Spleen (tissue), 11 donors: ENCODE measurements at regions not wholly inside any gene's neighbourhood (a gene's known extent, or its start where the extent isn't known, plus 50 kb on each side); places are given as distances from the start of the nearest gene placed in this dataset.

Experiments
- DNase-seq: peaks from one replicate; pipeline ENCODE4 v3.0.0-alpha.2; 2020
- H3K27ac ChIP-seq, 8 donors: fragments of 200-600 bp; sonication (generic) in 7 of 8; 1 replicate in 4 of 8; 2 replicates in 4 of 8; pipeline versions ENCODE4 v1.5.0 to v1.8.0; 2016 to 2021; ENCODE audit warnings: inconsistent platforms in 4 of 8, mild to moderate bottlenecking in 4 of 8, moderate library complexity in 1 of 8
- H3K27me3 ChIP-seq, 7 donors: fragments of 200-600 bp; sonication (generic) in 6 of 7; replicated peaks in 1 of 7; 1 replicate in 4 of 7; 2 replicates in 3 of 7; pipeline versions ENCODE4 v1.5.0 to v1.8.0; 2016 to 2021; ENCODE audit warnings: inconsistent platforms in 3 of 7, mild to moderate bottlenecking in 1 of 7
- H3K36me3 ChIP-seq, 6 donors: fragments of 200-600 bp; sonication (generic) in 5 of 6; 1 replicate in 4 of 6; 2 replicates in 2 of 6; pipeline versions ENCODE4 v1.5.0 to v1.8.0; 2016 to 2021; ENCODE audit warnings: inconsistent platforms in 2 of 6
- H3K4me1 ChIP-seq, 6 donors: fragments of 200-600 bp; sonication (generic) in 5 of 6; 1 replicate in 3 of 6; 2 replicates in 3 of 6; pipeline versions ENCODE4 v1.5.0 to v1.8.0; 2016 to 2021; ENCODE audit warnings: inconsistent platforms in 3 of 6
- H3K4me3 ChIP-seq, 8 donors: fragments of 200-600 bp; sonication (generic) in 7 of 8; 1 replicate in 4 of 8; 2 replicates in 4 of 8; pipeline versions ENCODE4 v1.5.0 to v1.8.0; 2016 to 2021; ENCODE audit warnings: inconsistent platforms in 4 of 8, mild to moderate bottlenecking in 4 of 8, moderate library complexity in 2 of 8
- H3K9me3 ChIP-seq, 8 donors: fragments of 200-600 bp; sonication (generic) in 7 of 8; 1 replicate in 4 of 8; 2 replicates in 4 of 8; pipeline versions ENCODE4 v1.5.0 to v1.8.0; 2016 to 2021; ENCODE audit warnings: inconsistent platforms in 4 of 8
- POLR2A ChIP-seq, 3 donors: fragments of 450-650 bp; IDR thresholded peaks; one replicate each; pipeline ENCODE4 v1.5.1; 2017; ENCODE audit warnings: antibody characterized with exemption in 3 of 3, mild to moderate bottlenecking in 1 of 3
- POLR2AphosphoS5 ChIP-seq, 3 donors: sonication (generic); formaldehyde crosslinking; IDR thresholded peaks; one replicate each; pipeline ENCODE4 v1.5.1; 2017; ENCODE audit warnings: antibody characterized with exemption in 3 of 3
- WGBS, 5 donors: extraction: QIAGEN DNeasy Blood & Tissue Kit in 3 of 5; methylation state at CpG; one replicate each; pipeline versions ENCODE4 v1.1.5 to v1.1.7; 2013 to 2018; 5-methylcytosine and 5-hydroxymethylcytosine counted together
- intact Hi-C: fragments of 100-400 bp; cut with DNase I; formaldehyde crosslinking; loops from one replicate; pipeline ENCODE4 v1.15.0; 2023; ENCODE audit warnings: low total_unique reads
- TF ChIP-seq, protein P1 (sequence below), 11 experiments: fragments of 200-600 bp in 7 of 11; fragments of 450-650 bp in 4 of 11; sonication (generic) in 4 of 11; IDR thresholded peaks in 8 of 11; conservative IDR thresholded peaks in 3 of 11; 1 replicate in 7 of 11; 2 replicates in 4 of 11; pipeline versions ENCODE4 v1.4.0 to v1.8.0; 2016 to 2021; ENCODE audit warnings: antibody characterized with exemption in 11 of 11, inconsistent platforms in 4 of 11, mild to moderate bottlenecking in 1 of 11
- donor health status: healthy with polysubstance abuse.
- donor health status: DM: no; HTN: no; CAD: no; lungs with moderate emphysema.
- donor health status: DM: no; HTN: no; CAD: no.
- donor health status: Bipolar disorder and iron deficiency.
- donor health status: healthy.
- donor health status: DM: no; HTN: no; CAD: no.
- donor health status: DM: yes; HTN: yes; CAD: no.

DNA sequence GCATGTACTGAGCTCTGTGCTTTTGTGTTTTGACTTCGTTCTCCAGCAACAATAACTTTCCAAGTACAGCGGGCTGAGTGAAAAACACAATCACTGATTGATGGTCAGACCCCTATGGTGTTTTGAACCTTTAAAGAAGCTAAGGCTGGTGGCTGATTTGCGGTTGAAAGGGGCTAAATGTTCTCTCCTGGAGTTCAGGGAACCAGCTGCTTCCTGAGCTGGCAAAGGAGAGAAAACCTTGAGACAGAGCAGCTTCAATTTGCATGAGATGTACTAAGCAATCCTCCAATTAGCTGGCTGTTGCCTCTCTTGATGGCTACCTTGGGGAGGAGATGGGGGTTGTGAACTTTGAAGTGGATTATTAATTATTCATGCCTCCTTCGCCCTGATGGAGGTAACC is 546.7 kb upstream of the SEL1L start:
- no peaks in the 10 kb centered on the region for H3K36me3 ChIP-seq
- WGBS, 5 donors = 3 to 13% (median 9%) methylated on average over 4 of the region's 4 CpGs
- intact Hi-C loops = no loop called here
- no peaks in the 10 kb centered on the region for H3K27me3 ChIP-seq
- H3K9me3 ChIP-seq = peaks cover 0 to 13% (median 0%) of the 10 kb centered on the region in 8 donors
- H3K27ac ChIP-seq = no peak overlapping the region
- no peak overlapping the region for H3K4me3 ChIP-seq
- H3K4me1 ChIP-seq = no peaks in the 10 kb centered on the region
- TF ChIP-seq POLR2A (IDR thresholded peaks at IDR 0.05) = no peak
- TF ChIP-seq, protein P1, sequence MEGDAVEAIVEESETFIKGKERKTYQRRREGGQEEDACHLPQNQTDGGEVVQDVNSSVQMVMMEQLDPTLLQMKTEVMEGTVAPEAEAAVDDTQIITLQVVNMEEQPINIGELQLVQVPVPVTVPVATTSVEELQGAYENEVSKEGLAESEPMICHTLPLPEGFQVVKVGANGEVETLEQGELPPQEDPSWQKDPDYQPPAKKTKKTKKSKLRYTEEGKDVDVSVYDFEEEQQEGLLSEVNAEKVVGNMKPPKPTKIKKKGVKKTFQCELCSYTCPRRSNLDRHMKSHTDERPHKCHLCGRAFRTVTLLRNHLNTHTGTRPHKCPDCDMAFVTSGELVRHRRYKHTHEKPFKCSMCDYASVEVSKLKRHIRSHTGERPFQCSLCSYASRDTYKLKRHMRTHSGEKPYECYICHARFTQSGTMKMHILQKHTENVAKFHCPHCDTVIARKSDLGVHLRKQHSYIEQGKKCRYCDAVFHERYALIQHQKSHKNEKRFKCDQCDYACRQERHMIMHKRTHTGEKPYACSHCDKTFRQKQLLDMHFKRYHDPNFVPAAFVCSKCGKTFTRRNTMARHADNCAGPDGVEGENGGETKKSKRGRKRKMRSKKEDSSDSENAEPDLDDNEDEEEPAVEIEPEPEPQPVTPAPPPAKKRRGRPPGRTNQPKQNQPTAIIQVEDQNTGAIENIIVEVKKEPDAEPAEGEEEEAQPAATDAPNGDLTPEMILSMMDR (IDR thresholded peaks at IDR 0.05 in 8 of 11, conservative IDR thresholded peaks at IDR 0.05 in 3 of 11) = no peak
- no peak for TF ChIP-seq POLR2AphosphoS5 (IDR thresholded peaks at IDR 0.05)
- DNase-seq = no peak

DNA sequence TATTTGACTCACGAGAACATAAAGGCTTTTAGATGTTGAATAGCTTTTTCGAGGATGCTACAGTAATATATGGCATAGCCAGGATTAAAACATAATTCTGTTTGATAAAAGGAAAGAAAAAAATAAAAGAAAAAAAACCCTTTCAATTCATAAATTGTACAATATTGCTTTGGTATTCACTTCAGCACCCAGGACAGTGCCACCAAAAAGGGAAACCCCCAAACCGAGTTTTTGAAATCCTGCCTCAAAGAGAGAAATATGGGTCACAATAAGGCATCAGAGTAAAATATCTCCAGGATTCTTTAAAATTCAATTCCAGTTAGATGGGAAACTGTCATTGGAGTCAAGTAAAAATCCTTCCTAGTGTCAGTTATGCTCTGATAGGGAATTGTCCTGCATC is 551.2 kb upstream of the SEL1L start:
- WGBS, 5 donors = 59 to 79% (median 66%) methylated on average over 3 of the region's 3 CpGs
- H3K27me3 ChIP-seq = no peaks in the 10 kb centered on the region
- intact Hi-C loops = no loop called here
- no peak overlapping the region for H3K4me3 ChIP-seq
- no peaks in the 10 kb centered on the region for H3K9me3 ChIP-seq
- H3K4me1 ChIP-seq = no peaks in the 10 kb centered on the region
- H3K36me3 ChIP-seq = no peaks in the 10 kb centered on the region
- no peak overlapping the region for H3K27ac ChIP-seq
- TF ChIP-seq POLR2A (IDR thresholded peaks at IDR 0.05) = no peak
- TF ChIP-seq, protein P1 (IDR thresholded peaks at IDR 0.05 in 8 of 11, conservative IDR thresholded peaks at IDR 0.05 in 3 of 11) = no peak
- no peak for TF ChIP-seq POLR2AphosphoS5 (IDR thresholded peaks at IDR 0.05)
- no peak for DNase-seq

DNA sequence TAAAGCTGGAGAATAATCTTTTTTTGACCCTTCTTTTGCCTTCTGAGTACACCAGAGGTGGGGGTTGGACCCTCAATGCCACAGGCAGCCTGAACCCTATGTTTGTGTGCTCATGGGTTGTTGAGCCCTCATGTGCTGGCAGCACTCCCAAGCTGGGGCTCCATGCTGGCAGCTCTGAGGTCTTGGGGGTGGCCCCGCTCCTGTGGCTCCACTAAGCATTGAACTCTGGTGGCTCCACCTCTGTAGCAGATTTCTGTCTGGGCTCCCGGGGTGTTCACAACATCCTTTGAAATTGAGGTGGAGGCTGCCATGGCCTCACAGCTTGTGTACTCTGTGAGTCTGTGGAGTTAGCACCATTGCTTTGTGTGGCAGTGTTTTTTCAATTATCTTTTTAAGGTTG is 557.4 kb upstream of the SEL1L start:
- no peaks in the 10 kb centered on the region for H3K4me1 ChIP-seq
- no peaks in the 10 kb centered on the region for H3K27me3 ChIP-seq
- no peaks in the 10 kb centered on the region for H3K36me3 ChIP-seq
- intact Hi-C loops = no loop called here
- no peak for TF ChIP-seq POLR2A (IDR thresholded peaks at IDR 0.05)
- no peak for DNase-seq
- H3K4me3 ChIP-seq = no peak overlapping the region
- H3K27ac ChIP-seq = no peak overlapping the region
- WGBS, 5 donors = 71 to 91% (median 83%) methylated on average over 2 of the region's 2 CpGs
- H3K9me3 ChIP-seq = no peaks in the 10 kb centered on the region

DNA sequence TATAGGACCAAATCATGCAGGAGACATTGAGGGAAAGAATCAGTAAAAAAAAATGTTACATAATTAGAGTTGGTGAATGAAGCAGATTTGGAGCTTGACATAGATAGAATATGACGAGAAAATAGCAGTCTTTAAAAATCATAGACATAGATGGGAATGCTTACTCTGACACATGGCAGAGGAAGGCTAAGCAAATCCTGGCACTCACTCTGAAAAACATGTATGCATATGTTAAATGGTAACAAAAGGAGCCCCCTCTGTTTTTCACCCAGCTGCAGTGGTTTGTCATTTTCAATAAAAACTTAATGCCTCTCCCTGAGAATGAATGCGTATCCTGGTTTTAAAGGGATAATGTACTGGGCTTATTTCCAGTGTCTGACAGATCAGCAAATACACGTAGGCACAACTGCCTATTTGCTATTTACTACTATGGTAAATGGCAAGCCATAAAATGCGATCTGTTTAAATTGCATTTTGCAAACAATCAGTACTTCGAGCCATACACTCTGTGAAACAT is 561.2 kb upstream of the SEL1L start:
- no peak overlapping the region for H3K4me3 ChIP-seq
- no peaks in the 10 kb centered on the region for H3K4me1 ChIP-seq
- intact Hi-C loops = no loop called here
- H3K27me3 ChIP-seq = no peaks in the 10 kb centered on the region
- peaks cover 0 to 4% (median 0%) of the 10 kb centered on the region in 8 donors for H3K9me3 ChIP-seq
- H3K27ac ChIP-seq = no peak overlapping the region
- 70 to 80% (median 75%) methylated on average over 5 of the region's 5 CpGs for WGBS, 5 donors
- TF ChIP-seq POLR2AphosphoS5 (IDR thresholded peaks at IDR 0.05) (no peak), POLR2A (IDR thresholded peaks at IDR 0.05) (no peak)
- TF ChIP-seq, protein P1 (IDR thresholded peaks at IDR 0.05 in 8 of 11, conservative IDR thresholded peaks at IDR 0.05 in 3 of 11) = no peak
- DNase-seq = no peak
- H3K36me3 ChIP-seq = no peaks in the 10 kb centered on the region

DNA sequence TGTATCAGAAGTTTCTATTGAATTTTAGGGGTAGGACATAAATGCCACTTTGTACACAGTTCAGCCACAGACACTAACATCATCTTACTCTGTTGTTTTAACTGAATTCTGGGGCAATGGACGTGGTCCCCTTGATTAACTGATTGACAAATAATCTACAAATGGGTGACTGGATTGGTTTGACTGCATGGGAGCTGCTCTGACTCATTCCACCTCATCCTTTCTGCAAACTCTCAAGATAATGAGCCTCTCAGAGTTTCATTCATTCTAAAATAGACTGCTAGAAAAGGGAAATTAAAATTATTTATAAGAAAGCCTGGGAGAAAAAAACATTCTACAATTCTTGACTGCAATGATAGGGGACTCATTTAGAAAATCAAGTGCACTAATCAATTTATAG is 570.4 kb upstream of the SEL1L start:
- H3K4me1 ChIP-seq = no peaks in the 10 kb centered on the region
- TF ChIP-seq, protein P1 (IDR thresholded peaks at IDR 0.05 in 8 of 11, conservative IDR thresholded peaks at IDR 0.05 in 3 of 11) = no peak
- no peak for TF ChIP-seq POLR2AphosphoS5 (IDR thresholded peaks at IDR 0.05)
- no peak for TF ChIP-seq POLR2A (IDR thresholded peaks at IDR 0.05)
- H3K27me3 ChIP-seq = no peaks in the 10 kb centered on the region
- no peaks in the 10 kb centered on the region for H3K36me3 ChIP-seq
- no peaks in the 10 kb centered on the region for H3K9me3 ChIP-seq
- no peak overlapping the region for H3K27ac ChIP-seq
- no peak for DNase-seq
- no peak overlapping the region for H3K4me3 ChIP-seq
- WGBS, 5 donors = 22 to 38% (median 24%) methylated on average over 1 of the region's 1 CpG
- intact Hi-C loops = no loop called here
